Lung microvascular endothelial cell (primary cell): ENCODE measurements at regions not wholly inside any gene's neighbourhood (a gene's known extent, or its start where the extent isn't known, plus 50 kb on each side); places are given as distances from the start of the nearest gene placed in this dataset.
A peak's percentile ranks its signal among the peaks of the same experiment; 100 is the strongest.

Experiments used
- DNase-seq, 2 donors: peaks; one replicate each; pipeline versions ENCODE4 v3.0.0 to v3.0.0-alpha.2; 2010; ENCODE audit warnings: low read depth in 2 of 2

GRCh38 chr1:199272628-199273086 is 633.8 kb downstream of the PTPRC start:
- DNase-seq: peak; percentile 93 to 98

GRCh38 chr1:199273837-199274379 is 635.1 kb downstream of the PTPRC start:
- DNase-seq: peak in 1 of 2 donors; percentile 13

- DNase-seq: no peak
These were observed 640.2 kb downstream of the PTPRC start for GRCh38 chr1:199279067-199279466.

DNA sequence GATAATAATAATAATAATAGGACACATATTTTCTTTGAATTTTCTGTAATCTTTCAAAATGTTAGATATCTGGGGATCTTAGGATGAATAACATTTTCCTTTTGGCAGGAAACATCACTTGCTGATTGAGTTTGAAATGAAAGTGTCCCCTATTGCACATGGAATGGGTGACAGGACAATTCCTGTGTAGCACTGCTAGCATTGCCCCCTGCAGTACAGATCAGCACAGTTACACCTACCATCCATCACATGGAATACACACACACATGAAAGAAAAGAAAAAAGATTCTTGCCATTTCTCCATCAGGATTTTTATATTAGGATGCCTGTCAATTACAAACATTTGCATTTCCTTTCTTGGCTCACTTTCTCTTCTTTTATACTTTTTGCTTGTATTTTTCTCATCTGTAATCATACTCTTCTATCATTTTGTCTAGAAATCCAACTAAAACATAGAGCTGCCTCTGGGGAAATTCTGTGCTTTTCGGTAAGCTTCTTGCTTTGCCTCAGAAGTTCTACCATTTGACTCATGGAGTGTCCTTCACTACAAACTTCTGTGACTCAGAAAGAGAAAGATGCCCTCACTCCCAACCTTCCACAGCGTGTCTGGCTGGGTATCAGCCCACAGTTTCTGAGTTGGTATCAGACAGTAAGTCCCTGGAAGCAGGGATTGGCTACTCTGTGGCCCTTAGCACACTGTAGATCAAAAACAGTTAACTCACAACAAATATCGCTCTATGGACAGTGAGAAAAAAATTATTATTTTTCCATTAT is 641.2 kb downstream of the PTPRC start:
- peak in 1 of 2 donors; percentile 4 for DNase-seq

DNA sequence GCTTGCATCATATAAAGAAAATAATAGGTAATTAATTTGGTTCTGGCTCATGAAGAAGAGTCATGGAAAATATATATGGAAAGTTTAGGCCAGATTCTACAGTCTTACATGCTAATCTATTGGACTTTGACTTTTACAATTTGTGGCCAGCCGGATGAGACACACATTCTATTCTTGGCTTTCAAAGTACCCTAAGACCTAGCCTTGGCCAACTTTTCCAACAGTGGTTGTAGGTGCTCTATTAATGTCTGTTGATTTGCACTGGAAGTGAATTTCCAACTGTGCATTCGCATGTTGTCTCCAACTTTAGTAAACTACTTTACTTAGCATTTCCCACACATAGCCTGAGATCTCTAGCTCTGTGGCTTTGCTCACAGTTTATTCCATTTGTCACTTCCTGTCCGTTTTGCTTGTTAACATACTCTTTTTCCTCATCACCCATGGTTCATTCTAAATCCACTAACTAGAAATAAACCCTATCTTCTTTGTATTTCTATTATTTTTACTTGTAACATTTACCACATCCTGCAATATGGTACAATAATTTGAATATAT is 644.0 kb downstream of the PTPRC start:
- peak; percentile 32 to 76 for DNase-seq

DNA sequence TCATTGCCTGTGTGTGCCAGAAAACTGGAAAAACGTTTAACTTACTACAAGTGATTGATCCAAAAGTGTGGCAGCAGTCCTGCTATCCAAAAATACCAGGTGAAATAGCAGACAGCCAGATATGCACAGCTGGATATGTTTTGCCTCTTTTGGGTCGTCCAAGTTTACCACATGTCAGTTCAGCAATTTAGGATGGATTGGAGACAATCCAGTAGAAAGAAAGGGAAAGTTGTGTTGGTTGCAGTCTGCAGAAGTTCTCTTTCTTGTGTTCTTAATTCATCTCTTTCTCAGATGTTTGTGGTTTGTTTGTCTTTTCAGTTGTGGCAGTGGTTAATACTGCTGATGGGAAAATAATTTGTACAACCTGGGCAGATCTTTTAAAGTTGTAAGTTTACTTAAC is 645.0 kb downstream of the PTPRC start:
- DNase-seq: no peak

GRCh38 chr1:199287206-199287605 is 648.4 kb downstream of the PTPRC start:
- no peak for DNase-seq

GRCh38 chr1:199287647-199288046 is 648.8 kb downstream of the PTPRC start:
- peak in 1 of 2 donors; percentile 3 for DNase-seq

DNA sequence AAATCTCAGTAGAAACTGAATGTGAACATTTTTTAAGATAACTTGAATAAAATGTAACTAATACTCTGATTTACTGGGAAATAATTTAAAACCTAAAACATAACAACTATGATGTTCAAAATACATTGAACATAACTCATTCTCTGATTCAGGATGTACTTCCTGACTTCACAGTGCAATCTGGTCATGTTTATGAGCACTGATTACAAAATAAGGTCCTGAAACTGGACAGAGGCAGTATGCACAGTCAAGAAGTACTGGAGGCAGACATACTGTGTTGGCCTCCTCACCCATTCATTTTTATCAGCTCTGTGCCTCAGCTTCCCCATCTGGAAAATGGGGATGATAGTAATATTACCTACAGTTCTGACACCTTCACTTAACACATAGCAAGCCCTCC is 651.3 kb downstream of the PTPRC start:
- DNase-seq: peak; percentile 32 to 68

- no peak for DNase-seq
These were observed 652.3 kb downstream of the PTPRC start for GRCh38 chr1:199291022-199291740.

DNA sequence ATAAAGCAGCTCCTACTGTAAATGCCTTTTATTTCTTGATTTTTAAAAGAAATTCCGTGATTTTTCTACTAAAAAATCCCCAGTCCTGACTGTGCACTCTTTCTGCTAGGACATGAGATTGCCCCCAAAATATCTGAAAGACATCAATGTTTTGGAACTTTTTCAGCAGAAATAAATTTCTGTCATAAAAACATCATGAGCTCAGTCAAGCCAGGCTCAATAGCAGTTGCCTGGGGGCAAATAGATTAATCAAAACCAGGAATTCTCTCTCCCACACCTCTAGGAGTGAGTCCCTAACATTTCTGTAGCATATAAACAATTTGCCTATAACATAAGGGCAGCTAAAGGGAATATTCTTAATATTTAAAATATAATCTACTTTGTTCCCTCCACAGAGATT is 654.1 kb downstream of the PTPRC start:
- no peak for DNase-seq

GRCh38 chr1:199295107-199295506 is 656.3 kb downstream of the PTPRC start:
- DNase-seq: no peak

DNA sequence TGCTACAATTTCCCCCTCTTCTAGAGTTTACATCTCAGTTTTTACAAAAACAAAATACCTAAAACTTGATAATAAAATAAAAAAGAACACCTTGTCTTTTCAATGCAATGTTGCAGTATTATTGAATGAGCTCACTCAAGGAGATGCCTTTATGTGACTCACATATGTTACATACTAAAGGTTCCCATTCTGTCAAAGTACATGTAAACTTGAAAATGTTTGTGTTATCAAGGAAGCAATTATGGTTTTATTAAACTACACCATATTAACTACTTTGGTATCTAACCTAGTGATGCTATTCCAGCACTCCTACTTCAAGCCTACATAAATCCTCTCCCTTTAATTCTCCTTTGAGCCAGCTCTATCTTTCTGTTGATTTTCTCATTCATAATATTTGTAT is 658.3 kb downstream of the PTPRC start:
- no peak for DNase-seq

DNA sequence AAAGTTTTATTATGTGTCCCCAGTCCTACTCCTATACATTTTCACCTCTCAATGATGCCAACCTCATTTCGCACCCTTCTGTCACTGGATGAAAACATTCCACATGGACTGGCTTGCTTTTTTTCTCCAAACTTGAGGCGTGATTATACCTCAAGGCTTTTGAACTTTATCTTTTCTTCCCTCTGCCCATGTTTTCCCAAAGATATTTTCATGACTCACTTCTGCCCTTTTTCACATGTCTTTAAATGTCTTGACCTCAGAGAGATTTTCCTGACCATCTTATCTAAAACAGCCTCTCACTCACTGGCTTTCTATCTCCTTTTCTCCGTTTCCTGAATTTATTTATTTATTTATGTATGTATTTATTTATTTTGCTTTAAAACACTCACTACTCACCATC is 659.0 kb downstream of the PTPRC start:
- DNase-seq: no peak

- no peak for DNase-seq
These were observed 660.0 kb downstream of the PTPRC start for GRCh38 chr1:199298825-199299224.

GRCh38 chr1:199301472-199302217 is 662.8 kb downstream of the PTPRC start:
- DNase-seq: no peak

- DNase-seq: peak; percentile 74 to 81
These were observed 663.7 kb downstream of the PTPRC start for GRCh38 chr1:199302554-199302953.

DNA sequence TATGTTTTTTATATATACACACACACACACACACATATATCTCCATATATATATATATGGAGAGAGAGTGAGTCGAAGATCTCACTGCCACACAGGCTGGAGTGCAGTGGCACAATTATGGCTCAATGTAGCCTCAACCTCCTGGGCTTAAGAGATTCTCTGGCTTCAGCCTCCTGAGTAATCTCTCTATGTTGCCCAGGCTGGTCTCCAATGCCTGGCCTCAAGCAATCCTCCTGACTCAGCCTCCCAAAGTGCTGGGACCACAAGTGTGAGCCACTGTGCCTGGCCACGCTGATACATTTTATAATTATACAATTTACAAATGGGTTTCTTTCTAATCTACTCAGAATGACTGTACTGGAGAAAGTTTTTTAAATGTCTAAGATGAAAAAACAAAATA is 664.2 kb downstream of the PTPRC start:
- no peak for DNase-seq

GRCh38 chr1:199305053-199305452 is 666.2 kb downstream of the PTPRC start:
- DNase-seq: peak in 1 of 2 donors; percentile 45

- DNase-seq: no peak
These were observed 668.8 kb downstream of the PTPRC start for GRCh38 chr1:199307496-199308264.

- no peak for DNase-seq
These were observed 669.6 kb downstream of the PTPRC start for GRCh38 chr1:199308349-199308846.
